K562 (cell line): ENCODE measurements at regions not wholly inside any gene's neighbourhood (a gene's known extent, or its start where the extent isn't known, plus 50 kb on each side); places are given as distances from the start of the nearest gene placed in this dataset.

Experiments used
- POLR2A ChIP-seq: fragments of 450-650 bp; conservative IDR thresholded peaks from 2 replicates; pipeline ENCODE4 v1.6.1; 2016
- RAD21 ChIP-seq, 2 experiments: fragments of 250-450 bp in 1 of 2; fragments of 450-650 bp in 1 of 2; sonication (Bioruptor Pico) in 1 of 2; formaldehyde crosslinking in 1 of 2; IDR thresholded peaks in 1 of 2; conservative IDR thresholded peaks in 1 of 2; 2 replicates each; pipeline versions ENCODE4 v1.4.0 to v1.8.0; 2020 to 2022; ENCODE audit warnings: mild to moderate bottlenecking in 2 of 2, moderate library complexity in 1 of 2
- TCF7 ChIP-seq: sonication (generic); IDR thresholded peaks from 2 replicates; pipeline ENCODE4 v1.6.1; 2016; ENCODE audit warnings: antibody characterized with exemption, borderline replicate concordance
- TF ChIP-seq, protein P1 (sequence below), 3 experiments: IDR thresholded peaks in 2 of 3; conservative IDR thresholded peaks in 1 of 3; 2 replicates each; pipeline ENCODE4 v1.5.1; 2011 to 2012; ENCODE audit warnings: low read length in 3 of 3, mild to moderate bottlenecking in 3 of 3, control low read depth in 2 of 3, improper control_type of control experiment in 1 of 3, inconsistent platforms in 1 of 3, low read depth in 1 of 3, mixed read lengths in 1 of 3, moderate library complexity in 1 of 3; ENCODE audit not compliant: insufficient read depth in 2 of 3
- TF ChIP-seq, protein P2 (sequence below): fragments of 450-650 bp; IDR thresholded peaks from 2 replicates; pipeline ENCODE4 v1.6.1; 2017; ENCODE audit warnings: antibody characterized with exemption, mild to moderate bottlenecking

DNA sequence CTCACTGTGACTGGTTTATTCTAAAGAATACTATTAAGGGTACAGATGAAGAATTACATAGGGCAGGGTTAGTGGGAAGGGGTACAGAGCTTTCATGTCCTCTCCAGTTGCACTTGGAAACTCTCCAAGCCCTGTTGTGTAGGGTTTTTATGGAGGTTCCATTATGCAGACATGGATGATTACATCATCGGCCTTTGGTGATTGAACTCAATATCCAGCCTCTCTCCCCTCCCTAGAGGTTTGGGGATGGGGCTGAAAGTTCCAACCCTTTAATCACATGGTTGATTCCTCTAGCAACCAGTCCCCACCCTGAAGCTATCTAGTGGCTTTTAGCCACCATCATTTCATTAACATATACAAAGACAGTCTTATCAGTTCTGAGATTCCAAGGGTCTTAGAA is 472.6 kb downstream of the BUD13 start:
- no peak for TF ChIP-seq RAD21 (CRISPR knock-in tag; conservative IDR thresholded peaks at IDR 0.05 in 1 of 2, IDR thresholded peaks at IDR 0.05 in 1 of 2)
- TF ChIP-seq, protein P1, sequence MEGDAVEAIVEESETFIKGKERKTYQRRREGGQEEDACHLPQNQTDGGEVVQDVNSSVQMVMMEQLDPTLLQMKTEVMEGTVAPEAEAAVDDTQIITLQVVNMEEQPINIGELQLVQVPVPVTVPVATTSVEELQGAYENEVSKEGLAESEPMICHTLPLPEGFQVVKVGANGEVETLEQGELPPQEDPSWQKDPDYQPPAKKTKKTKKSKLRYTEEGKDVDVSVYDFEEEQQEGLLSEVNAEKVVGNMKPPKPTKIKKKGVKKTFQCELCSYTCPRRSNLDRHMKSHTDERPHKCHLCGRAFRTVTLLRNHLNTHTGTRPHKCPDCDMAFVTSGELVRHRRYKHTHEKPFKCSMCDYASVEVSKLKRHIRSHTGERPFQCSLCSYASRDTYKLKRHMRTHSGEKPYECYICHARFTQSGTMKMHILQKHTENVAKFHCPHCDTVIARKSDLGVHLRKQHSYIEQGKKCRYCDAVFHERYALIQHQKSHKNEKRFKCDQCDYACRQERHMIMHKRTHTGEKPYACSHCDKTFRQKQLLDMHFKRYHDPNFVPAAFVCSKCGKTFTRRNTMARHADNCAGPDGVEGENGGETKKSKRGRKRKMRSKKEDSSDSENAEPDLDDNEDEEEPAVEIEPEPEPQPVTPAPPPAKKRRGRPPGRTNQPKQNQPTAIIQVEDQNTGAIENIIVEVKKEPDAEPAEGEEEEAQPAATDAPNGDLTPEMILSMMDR (IDR thresholded peaks at IDR 0.05 in 2 of 3, conservative IDR thresholded peaks at IDR 0.05 in 1 of 3; ENCODE audit: insufficient read depth in 2 of 3, low read depth in 1 of 3, low read length in 3 of 3): no peak
- no peak for TF ChIP-seq POLR2A
- no peak for TF ChIP-seq TCF7
- TF ChIP-seq, protein P2, sequence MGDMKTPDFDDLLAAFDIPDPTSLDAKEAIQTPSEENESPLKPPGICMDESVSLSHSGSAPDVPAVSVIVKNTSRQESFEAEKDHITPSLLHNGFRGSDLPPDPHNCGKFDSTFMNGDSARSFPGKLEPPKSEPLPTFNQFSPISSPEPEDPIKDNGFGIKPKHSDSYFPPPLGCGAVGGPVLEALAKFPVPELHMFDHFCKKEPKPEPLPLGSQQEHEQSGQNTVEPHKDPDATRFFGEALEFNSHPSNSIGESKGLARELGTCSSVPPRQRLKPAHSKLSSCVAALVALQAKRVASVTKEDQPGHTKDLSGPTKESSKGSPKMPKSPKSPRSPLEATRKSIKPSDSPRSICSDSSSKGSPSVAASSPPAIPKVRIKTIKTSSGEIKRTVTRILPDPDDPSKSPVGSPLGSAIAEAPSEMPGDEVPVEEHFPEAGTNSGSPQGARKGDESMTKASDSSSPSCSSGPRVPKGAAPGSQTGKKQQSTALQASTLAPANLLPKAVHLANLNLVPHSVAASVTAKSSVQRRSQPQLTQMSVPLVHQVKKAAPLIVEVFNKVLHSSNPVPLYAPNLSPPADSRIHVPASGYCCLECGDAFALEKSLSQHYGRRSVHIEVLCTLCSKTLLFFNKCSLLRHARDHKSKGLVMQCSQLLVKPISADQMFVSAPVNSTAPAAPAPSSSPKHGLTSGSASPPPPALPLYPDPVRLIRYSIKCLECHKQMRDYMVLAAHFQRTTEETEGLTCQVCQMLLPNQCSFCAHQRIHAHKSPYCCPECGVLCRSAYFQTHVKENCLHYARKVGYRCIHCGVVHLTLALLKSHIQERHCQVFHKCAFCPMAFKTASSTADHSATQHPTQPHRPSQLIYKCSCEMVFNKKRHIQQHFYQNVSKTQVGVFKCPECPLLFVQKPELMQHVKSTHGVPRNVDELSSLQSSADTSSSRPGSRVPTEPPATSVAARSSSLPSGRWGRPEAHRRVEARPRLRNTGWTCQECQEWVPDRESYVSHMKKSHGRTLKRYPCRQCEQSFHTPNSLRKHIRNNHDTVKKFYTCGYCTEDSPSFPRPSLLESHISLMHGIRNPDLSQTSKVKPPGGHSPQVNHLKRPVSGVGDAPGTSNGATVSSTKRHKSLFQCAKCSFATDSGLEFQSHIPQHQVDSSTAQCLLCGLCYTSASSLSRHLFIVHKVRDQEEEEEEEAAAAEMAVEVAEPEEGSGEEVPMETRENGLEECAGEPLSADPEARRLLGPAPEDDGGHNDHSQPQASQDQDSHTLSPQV: no peak
